HEK293T (cell line): ENCODE measurements at regions not wholly inside any gene's neighbourhood (a gene's known extent, or its start where the extent isn't known, plus 50 kb on each side); places are given as distances from the start of the nearest gene placed in this dataset.

Experiments used
- CTBP1 ChIP-seq: fragments of 450-650 bp; IDR thresholded peaks from 2 replicates; pipeline ENCODE4 v1.6.1; 2016; ENCODE audit warnings: borderline replicate concordance
- ELF4 ChIP-seq: fragments of 450-650 bp; IDR thresholded peaks from 2 replicates; pipeline ENCODE4 v1.6.1; 2017; ENCODE audit warnings: antibody characterized with exemption
- FOXK2 ChIP-seq: fragments of 450-650 bp; IDR thresholded peaks from 2 replicates; pipeline ENCODE4 v1.6.1; 2016; ENCODE audit warnings: mild to moderate bottlenecking
- FOXM1 ChIP-seq: fragments of 450-650 bp; IDR thresholded peaks from 2 replicates; pipeline ENCODE4 v1.6.1; 2017; ENCODE audit warnings: mild to moderate bottlenecking, borderline replicate concordance
- HDGF ChIP-seq: fragments of 450-650 bp; IDR thresholded peaks from 2 replicates; pipeline ENCODE4 v1.6.1; 2017; ENCODE audit warnings: antibody characterized with exemption, borderline replicate concordance
- L3MBTL2 ChIP-seq: fragments of 450-650 bp; conservative IDR thresholded peaks from 2 replicates; pipeline ENCODE4 v1.6.1; 2016; ENCODE audit warnings: mild to moderate bottlenecking
- NFRKB ChIP-seq: fragments of 450-650 bp; IDR thresholded peaks from 2 replicates; pipeline ENCODE4 v1.6.1; 2016; ENCODE audit warnings: mild to moderate bottlenecking, moderate library complexity
- SP1 ChIP-seq: fragments of 450-650 bp; IDR thresholded peaks from 2 replicates; pipeline ENCODE4 v1.6.1; 2017
- SUZ12 ChIP-seq: fragments of 450-650 bp; IDR thresholded peaks from 2 replicates; pipeline ENCODE4 v1.6.1; 2016; ENCODE audit warnings: mild to moderate bottlenecking

DNA sequence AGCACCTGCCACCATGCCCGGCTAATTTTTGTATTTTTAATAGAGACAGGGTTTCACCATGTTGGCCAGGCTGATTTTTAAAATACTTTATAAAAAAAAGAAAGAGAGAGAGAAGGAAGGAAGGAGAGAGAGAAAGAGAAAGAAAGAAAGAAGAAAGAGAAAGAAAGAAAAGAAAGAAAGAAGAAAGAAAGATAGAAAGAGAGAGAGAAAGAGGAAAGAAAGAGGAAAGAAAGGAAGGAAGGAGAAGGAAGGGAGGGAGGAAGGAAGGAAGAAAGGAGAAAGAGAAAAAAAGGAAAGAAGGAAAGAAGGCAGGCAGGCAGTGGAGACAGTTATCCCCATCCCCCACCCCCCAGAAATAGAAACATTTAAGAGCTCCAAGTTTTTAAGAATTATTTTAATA lies 69.9 kb downstream of the TOMM20 start:
- TF ChIP-seq SP1 (no peak), SUZ12 (no peak), CTBP1 (no peak), ELF4 (no peak), NFRKB (no peak), FOXK2 (no peak), FOXM1 (no peak), HDGF (no peak), L3MBTL2 (no peak)
